Muscle layer of duodenum (tissue), 2 donors: ENCODE measurements at regions not wholly inside any gene's neighbourhood (a gene's known extent, or its start where the extent isn't known, plus 50 kb on each side); places are given as distances from the start of the nearest gene placed in this dataset.

ENCODE experiments used
- H3K27ac ChIP-seq: one replicate; pipeline ENCODE4 v1.7.0; 2013; ENCODE audit warnings: mild to moderate bottlenecking, low read length
- H3K27me3 ChIP-seq: one replicate; pipeline ENCODE4 v1.7.0; 2013; ENCODE audit warnings: low read depth, mild to moderate bottlenecking, control low read depth, low read length
- H3K36me3 ChIP-seq, 2 donors: one replicate each; pipeline ENCODE4 v1.7.0; 2013; ENCODE audit warnings: low read length in 2 of 2, control low read depth in 1 of 2, mild to moderate bottlenecking in 1 of 2; ENCODE audit not compliant: insufficient read depth in 2 of 2, control insufficient read depth in 1 of 2
- H3K4me1 ChIP-seq, 2 donors: one replicate each; pipeline ENCODE4 v1.7.0; 2013; ENCODE audit warnings: low read length in 2 of 2, mild to moderate bottlenecking in 2 of 2, control low read depth in 1 of 2, moderate library complexity in 1 of 2; ENCODE audit not compliant: insufficient read depth in 2 of 2, control insufficient read depth in 1 of 2
- H3K4me3 ChIP-seq, 2 donors: one replicate each; pipeline ENCODE4 v1.7.0; 2013; ENCODE audit warnings: low read length in 2 of 2, low read depth in 1 of 2, mild to moderate bottlenecking in 1 of 2
- H3K9me3 ChIP-seq, 2 donors: one replicate each; pipeline ENCODE4 v1.7.0; 2013; ENCODE audit warnings: low read length in 2 of 2, control low read depth in 1 of 2, mild to moderate bottlenecking in 1 of 2; ENCODE audit not compliant: control insufficient read depth in 1 of 2
- donor health status: healthy.

- Histone ChIP-seq H3K27me3 (no peaks in the 10 kb centered on the region), H3K4me1 (peaks cover 0 to 4% of the 10 kb centered on the region in 2 donors), H3K27ac (no peak overlapping the region), H3K36me3 (no peaks in the 10 kb centered on the region), H3K4me3 (no peak overlapping the region), H3K9me3 (no peaks in the 10 kb centered on the region)
Observed at GRCh38 chr15:69531665-69532027, 79.0 kb downstream of the RPLP1 start.

DNA sequence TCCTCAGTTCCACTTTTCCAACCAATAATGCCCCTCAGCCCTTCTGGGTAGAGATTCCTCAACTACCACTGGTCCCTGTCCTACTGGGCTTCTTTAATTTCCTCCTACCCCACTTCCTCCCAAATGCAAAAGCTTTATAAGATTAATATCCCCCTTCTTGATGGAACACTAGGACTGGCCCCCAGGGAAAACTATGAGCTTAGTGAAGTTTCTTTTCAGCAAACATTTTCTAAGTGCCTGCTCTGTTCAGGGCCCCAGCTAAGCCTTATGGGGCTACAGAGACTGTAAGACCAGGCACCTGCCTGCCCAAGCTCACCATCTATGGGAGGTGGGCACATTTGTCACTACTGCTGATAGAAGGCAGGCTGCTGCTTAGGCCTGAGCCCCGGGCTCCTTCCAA lies 79.4 kb downstream of the RPLP1 start:
- peaks cover 0 to 4% of the 10 kb centered on the region in 2 donors for H3K4me1 ChIP-seq
- no peaks in the 10 kb centered on the region for H3K36me3 ChIP-seq
- no peak overlapping the region for H3K4me3 ChIP-seq
- no peak overlapping the region for H3K27ac ChIP-seq
- H3K27me3 ChIP-seq, result no peaks in the 10 kb centered on the region
- no peaks in the 10 kb centered on the region for H3K9me3 ChIP-seq

DNA sequence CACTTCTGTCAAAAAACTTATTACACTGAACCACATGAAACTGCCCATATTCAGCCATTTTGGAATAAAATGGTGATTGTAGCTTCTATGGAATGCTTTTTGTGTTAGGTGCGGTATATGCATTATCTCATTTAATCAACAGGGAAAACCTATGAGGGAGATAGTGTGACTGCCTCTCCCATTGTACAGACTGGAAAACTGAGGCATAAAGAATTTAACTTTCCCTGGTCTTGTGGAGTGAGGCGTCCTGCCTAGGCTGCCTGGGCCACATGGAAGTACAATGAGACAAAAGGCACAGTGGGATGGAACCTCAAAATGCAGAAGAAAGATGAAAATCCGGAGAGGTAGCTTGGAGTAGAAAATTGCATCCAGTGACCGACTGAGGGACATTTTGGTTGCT lies 80.2 kb downstream of the RPLP1 start:
- H3K27me3 ChIP-seq, result no peaks in the 10 kb centered on the region

GRCh38 chr15:69533522-69533921 lies 80.9 kb downstream of the RPLP1 start:
- peaks cover 0 to 4% of the 10 kb centered on the region in 2 donors for H3K4me1 ChIP-seq
- no peak overlapping the region for H3K4me3 ChIP-seq
- no peaks in the 10 kb centered on the region for H3K36me3 ChIP-seq
- no peaks in the 10 kb centered on the region for H3K27me3 ChIP-seq
- no peak overlapping the region for H3K27ac ChIP-seq
- no peaks in the 10 kb centered on the region for H3K9me3 ChIP-seq

More for the DNA sequence above, 80.2 kb downstream of the RPLP1 start:
- Histone ChIP-seq H3K27ac (no peak overlapping the region), H3K4me3 (no peak overlapping the region), H3K4me1 (peaks cover 0 to 4% of the 10 kb centered on the region in 2 donors), H3K9me3 (no peaks in the 10 kb centered on the region), H3K36me3 (no peaks in the 10 kb centered on the region)

DNA sequence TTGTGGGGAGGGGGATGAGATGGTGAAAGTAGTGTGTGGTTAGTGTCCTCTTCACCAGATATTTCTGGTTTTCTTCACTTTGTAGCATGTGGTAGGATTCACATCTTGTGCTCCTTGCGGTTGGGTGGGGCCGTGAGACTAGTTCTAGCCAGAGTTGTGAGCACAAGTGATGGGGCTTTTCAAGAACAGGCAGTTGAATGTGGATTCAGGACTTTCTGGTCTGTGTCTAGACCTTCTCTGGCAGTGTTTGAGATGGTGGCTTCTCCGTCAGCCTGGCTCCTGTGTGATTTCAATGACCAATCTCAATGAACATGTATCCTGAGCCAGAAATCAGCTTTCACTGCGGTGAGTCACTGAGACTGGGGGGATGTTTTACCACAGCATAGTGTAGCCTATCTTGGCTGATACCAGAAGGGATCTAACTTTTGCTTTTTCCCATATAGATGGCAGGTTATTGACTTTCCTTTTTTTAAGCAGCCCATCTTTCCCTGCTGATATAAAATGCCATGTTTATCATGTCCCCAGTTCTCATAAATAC lies 82.6 kb downstream of the RPLP1 start:
- Histone ChIP-seq H3K36me3 (no peaks in the 10 kb centered on the region), H3K9me3 (no peaks in the 10 kb centered on the region), H3K4me1 (peaks cover 0 to 4% of the 10 kb centered on the region in 2 donors), H3K4me3 (no peak overlapping the region), H3K27ac (no peak overlapping the region), H3K27me3 (no peaks in the 10 kb centered on the region)

GRCh38 chr15:69535998-69536397 lies 83.4 kb downstream of the RPLP1 start:
- no peaks in the 10 kb centered on the region for H3K36me3 ChIP-seq
- no peaks in the 10 kb centered on the region for H3K27me3 ChIP-seq
- no peak overlapping the region for H3K27ac ChIP-seq
- H3K9me3 ChIP-seq, result no peaks in the 10 kb centered on the region
- peaks cover 0 to 4% of the 10 kb centered on the region in 2 donors for H3K4me1 ChIP-seq
- no peak overlapping the region for H3K4me3 ChIP-seq

GRCh38 chr15:69536726-69537512 lies 84.3 kb downstream of the RPLP1 start:
- Histone ChIP-seq H3K9me3 (no peaks in the 10 kb centered on the region), H3K27me3 (no peaks in the 10 kb centered on the region), H3K36me3 (no peaks in the 10 kb centered on the region), H3K4me3 (no peak overlapping the region), H3K4me1 (peaks cover 0 to 4% of the 10 kb centered on the region in 2 donors), H3K27ac (no peak overlapping the region)

DNA sequence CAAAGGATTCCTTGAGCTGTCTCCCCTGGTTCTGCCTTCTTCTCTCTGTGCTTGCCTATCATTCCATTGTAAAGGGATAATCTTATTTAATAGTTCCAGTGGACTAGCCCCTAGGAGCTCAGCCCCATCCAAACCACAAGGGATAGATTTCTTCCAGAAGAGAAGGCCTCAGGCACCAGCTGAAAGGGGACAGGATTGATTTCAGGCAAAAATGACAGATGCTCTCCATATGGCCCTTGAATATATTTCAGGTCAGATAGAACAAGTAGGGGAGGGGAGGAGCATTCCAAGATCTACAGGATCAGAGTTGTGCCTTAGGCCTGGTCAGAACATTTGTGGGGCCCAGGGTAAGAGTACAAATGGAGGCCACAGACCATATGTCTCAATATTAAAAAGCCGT lies 85.3 kb downstream of the RPLP1 start:
- Histone ChIP-seq H3K27ac (no peak overlapping the region), H3K4me1 (no peaks in the 10 kb centered on the region)

DNA sequence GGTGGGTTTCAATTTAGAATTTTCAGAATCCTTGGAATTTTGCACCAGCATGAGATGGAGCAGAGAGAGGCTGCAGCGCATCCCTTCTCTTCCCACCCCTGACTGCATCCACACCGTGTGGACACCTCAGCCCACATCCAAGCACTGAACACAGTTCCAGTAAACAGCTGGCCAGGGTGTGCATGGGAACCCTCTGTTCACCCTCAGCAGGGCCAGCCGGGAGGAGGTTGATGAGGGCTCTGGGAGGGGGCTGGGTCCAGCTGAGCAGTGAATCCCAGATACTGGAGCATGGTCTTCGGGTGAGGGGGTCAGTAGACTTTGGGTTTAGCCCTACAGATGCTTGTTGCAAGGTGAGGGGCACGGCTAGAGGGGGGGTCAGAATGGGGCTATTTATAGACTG lies 85.8 kb downstream of the RPLP1 start:
- Histone ChIP-seq H3K27me3 (no peaks in the 10 kb centered on the region), H3K4me1 (no peaks in the 10 kb centered on the region), H3K27ac (no peak overlapping the region), H3K4me3 (no peak overlapping the region), H3K36me3 (no peaks in the 10 kb centered on the region), H3K9me3 (no peaks in the 10 kb centered on the region)

More for the DNA sequence above, 85.3 kb downstream of the RPLP1 start:
- Histone ChIP-seq H3K27me3 (no peaks in the 10 kb centered on the region), H3K4me3 (no peak overlapping the region), H3K9me3 (no peaks in the 10 kb centered on the region), H3K36me3 (no peaks in the 10 kb centered on the region)

- Histone ChIP-seq H3K36me3 (no peaks in the 10 kb centered on the region), H3K27ac (no peak overlapping the region)
Observed at GRCh38 chr15:69539345-69539744, 86.7 kb downstream of the RPLP1 start.

GRCh38 chr15:69540622-69541021 lies 88.0 kb downstream of the RPLP1 start:
- Histone ChIP-seq H3K27ac (no peak overlapping the region), H3K4me3 (no peak overlapping the region), H3K27me3 (no peaks in the 10 kb centered on the region), H3K9me3 (no peaks in the 10 kb centered on the region), H3K36me3 (no peaks in the 10 kb centered on the region), H3K4me1 (no peaks in the 10 kb centered on the region)

More at GRCh38 chr15:69539345-69539744, 86.7 kb downstream of the RPLP1 start:
- Histone ChIP-seq H3K9me3 (no peaks in the 10 kb centered on the region), H3K4me3 (no peak overlapping the region), H3K4me1 (no peaks in the 10 kb centered on the region), H3K27me3 (no peaks in the 10 kb centered on the region)

- Histone ChIP-seq H3K27me3 (no peaks in the 10 kb centered on the region), H3K4me3 (no peak overlapping the region), H3K27ac (no peak overlapping the region), H3K36me3 (no peaks in the 10 kb centered on the region), H3K4me1 (no peaks in the 10 kb centered on the region), H3K9me3 (no peaks in the 10 kb centered on the region)
Observed at GRCh38 chr15:69542028-69542427, 89.4 kb downstream of the RPLP1 start.
